ENCODE measurements at regions not wholly inside any gene's neighbourhood (a gene's known extent, or its start where the extent isn't known, plus 50 kb on each side); places are given as distances from the start of the nearest gene placed in this dataset.

DNA sequence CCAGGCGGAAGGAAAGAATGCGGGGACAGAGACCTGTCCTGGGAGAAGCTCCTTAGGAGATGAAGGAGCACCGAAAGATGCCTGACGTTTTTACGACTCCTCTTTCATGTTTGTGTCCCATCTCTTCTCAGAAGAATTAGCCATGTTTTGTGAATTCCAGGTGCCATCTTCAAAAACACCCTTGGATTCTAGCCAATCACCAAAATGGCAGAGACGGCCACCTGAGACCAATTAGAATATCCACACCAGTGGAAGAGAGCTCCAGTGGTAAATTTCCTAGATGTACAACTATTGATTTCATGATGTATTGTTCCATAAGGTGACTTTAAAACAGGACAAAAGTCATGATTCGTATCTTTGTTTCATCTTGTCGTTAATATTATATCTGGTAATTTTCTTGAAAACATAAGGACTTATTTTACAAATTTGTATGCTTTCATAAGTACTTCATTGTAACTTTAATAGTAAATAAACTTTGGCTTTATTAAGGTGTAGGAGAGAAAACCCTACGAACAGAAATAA is 62.3 kb upstream of the NUDT4 start:
- DNase-seq: no peak

DNA sequence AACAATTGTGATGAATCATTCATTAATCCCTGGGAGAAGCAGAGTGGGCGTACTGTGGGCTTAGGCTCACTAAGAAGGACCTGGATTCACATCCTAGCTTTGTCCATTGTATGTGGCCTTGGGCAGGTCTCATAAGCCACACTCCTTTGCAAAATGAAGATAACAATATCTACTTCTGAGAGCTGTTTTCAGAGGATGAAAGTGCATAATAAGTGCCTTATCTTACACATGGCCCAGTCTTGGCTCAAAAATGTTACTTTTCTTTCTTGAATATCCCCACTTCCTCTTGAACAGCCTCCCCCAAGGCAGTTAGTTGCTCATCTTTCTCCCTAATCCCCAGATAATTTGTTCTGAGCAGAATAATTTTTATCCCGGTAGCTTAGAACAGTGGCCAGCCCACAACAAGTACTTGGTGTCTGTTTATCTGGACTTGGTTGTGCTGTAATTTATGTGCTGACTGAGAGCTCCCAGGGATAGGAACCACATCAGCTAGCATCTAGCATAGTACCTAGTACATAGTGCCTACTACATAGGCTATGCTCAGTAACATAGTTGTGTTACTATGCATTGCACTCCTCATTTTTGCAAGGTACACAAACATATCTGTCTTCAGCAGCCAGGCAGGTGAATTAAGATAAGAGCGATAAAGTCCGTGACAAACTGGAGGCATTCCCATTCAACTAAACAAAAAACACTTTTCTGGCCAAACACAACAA is 61.7 kb upstream of the NUDT4 start:
- no peak for DNase-seq

DNA sequence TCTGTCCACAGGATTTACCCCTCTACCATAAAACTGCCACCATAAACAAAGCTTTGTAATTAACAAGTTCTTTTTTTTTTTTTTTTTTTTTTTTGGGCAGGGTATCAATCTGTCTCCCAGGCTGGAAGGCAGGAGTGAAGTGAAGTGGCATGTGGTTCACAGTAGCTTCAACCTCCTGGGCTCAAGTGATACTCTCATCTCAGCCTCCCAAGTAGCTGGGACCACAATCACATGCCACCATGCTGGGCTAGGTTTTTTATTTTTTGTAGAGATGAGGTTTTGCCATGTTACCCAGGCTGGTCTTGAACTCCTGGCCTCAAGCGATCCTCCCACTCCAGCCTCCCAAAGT is 61.1 kb upstream of the NUDT4 start:
- no peak for DNase-seq

DNA sequence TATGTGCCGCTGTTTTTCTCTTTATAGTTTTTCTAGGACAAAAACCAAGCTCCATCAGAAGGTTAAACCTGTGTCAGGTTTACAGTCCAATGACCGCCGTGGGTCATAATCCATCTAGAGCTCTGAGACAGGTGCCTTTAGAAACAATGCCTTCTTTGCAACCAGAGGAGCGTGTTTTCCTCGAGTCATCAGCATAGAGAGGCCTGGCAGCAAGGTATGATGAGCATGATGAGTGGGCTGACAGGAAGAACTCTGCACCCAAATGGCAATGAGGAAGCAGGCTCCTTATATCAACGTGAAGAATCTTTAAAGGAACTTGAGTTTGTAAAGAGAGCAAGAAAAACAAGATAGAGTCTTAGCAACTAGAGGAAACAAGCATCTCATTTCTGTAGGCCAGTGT is 60.5 kb upstream of the NUDT4 start:
- no peak for DNase-seq

DNA sequence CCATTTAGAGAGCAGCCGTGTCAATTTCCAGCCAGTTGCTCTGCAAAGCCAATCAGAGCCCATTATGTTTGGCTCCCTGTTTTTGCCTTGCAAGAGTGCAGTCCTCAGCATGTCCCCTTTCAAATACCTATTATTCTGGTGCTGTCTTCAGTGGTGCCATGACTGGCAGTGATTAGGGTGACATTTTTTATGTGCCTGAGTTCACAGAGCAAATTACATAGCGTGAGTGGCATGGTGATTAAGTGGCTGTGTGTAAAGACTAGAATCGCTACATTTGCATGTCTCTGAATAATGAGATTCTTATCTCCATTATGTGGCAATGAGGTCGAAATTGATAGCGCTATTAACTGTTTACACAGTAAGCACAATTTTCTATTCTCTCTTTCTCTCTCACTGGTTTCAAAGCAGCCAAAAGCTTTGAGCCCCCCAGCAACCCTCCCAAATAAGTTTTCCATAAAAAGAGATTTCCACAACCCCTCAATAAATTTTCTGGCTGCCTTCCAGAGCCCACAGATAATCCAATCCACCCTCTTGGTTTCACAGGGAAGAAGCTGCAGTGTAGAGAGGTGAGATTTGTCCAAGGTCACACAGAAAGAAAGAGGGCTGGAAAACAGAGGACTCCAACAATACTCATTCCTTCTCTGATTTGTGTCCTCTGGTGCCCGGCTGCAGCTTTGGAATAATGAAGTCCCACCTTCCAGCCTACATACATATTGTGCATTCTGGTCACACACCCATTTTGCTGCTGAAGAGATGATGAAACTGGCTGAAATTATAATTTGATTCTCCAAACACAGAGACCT is 58.8 kb upstream of the NUDT4 start:
- no peak for DNase-seq

DNA sequence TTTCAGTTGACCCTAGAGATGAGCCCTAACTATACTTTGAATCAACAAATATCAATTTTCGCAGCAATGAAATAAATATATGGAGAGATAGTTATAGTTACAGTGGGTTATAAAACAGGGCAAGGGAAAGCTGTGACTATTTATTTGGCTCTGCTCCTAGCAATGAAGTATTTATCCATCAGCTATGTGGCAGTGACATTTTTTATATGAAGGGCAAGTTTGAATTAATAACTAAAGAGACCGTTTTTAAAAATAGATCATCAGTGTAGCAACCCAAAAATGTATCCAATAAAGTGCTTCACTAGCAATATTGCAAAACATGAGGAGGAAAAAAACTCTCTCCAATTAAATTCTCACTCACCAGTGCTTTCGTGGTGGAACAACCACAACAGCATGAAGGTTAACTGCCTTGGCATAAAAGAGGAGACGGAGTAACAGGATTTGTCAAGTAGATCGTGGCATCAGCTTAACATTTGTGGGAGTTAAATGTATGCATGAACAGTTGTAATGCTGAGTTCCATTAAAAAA is 58.1 kb upstream of the NUDT4 start:
- DNase-seq: no peak

DNA sequence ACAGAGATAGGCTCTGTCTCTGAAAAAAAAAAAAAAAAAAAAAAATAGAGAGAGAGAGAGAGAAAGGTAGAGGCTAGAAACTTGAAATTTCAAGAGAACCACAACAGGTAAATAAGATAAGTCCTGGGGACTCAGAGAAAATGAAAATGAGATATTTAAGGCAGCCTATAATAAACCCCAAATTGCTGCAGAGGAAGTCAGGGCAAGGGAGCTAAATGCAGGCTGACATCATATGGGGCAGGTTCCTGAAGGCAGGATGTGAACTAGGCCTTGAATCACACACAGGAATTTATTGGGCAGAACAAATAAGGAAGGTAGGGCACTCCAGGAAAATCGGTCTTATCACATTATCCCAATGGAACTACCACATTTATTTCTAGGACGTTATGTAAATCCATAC is 54.9 kb upstream of the NUDT4 start:
- DNase-seq: no peak

DNA sequence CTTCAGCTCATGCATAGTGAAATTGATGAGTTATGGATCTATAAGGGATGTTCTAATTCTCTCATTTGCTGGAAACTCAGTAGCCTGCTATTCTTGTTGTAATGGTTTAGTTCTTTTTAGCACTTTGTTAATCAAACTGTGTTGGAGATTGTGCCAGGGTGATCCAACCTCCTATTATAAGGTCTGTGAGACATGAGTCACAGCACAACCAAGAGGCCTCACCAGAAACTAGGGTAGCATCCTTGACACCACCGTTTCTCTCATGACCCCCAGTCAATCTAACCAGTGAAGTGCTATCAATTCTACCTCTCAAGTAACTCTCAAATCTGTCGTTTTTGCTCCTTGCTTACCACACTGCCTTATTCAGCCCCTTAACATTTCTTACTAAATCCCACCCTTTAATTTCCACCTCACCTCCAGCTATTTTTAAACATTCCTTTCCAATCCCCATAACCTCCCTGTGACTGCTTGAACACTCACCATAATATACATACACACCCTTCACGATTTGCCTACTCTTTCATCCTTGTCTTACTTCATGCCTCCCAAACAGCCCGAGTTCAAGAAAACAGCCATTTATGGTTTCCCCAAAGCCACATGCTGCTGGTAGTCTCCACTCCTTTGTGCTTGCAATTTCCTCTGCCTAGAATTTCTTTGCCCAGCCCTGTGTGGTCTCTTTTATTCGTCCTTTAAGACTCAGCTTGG is 53.9 kb upstream of the NUDT4 start:
- no peak for DNase-seq

DNA sequence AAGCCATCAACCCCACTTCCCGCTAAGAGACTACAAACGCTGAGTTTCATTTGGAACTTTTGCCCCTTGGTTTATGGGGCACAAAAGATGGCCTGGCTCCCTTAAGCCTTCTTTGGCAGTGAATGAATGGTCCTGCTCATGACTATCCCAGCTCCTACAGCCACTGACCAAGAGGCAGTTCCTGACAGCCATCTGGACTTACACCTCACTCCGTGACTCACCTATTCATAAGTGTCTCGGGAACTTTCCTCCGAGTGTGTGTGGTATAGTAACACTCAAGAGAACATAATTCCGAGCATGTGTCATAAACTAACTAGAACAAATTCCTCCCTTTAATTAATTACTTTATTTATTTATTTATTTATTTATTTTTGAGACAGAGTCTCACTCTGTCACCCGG is 51.9 kb upstream of the NUDT4 start:
- DNase-seq: no peak

Measured in activated naive CD4-positive, alpha-beta T cell treated with Interleukin-2 at 50 U/mL for 16 hours (primary cell).